ENCODE measurements at regions not wholly inside any gene's neighbourhood (a gene's known extent, or its start where the extent isn't known, plus 50 kb on each side); places are given as distances from the start of the nearest gene placed in this dataset.
"Not testable (repeated sequence)": the region's sequence is repeated elsewhere in the genome, so short reads cannot be mapped to it uniquely, and the experiment has no call there.

- no peak for DNase-seq (ENCODE audit: low spot score)
These were observed 440.4 kb upstream of the PRR20A start for GRCh38 chr13:56700324-56700723.

- DNase-seq (ENCODE audit: low spot score), result no peak
These were observed 434.2 kb upstream of the PRR20A start for GRCh38 chr13:56706485-56706884.

GRCh38 chr13:56713656-56714055 is 427.1 kb upstream of the PRR20A start:
- no peak for DNase-seq (ENCODE audit: low spot score)

- no peak for DNase-seq (ENCODE audit: low spot score)
These were observed 421.9 kb upstream of the PRR20A start for GRCh38 chr13:56718791-56719190.

- DNase-seq (ENCODE audit: low spot score), result no peak
These were observed 419.9 kb upstream of the PRR20A start for GRCh38 chr13:56720841-56721240.

- DNase-seq (ENCODE audit: low spot score), result no peak
These were observed 405.2 kb upstream of the PRR20A start for GRCh38 chr13:56735537-56735942.

- no peak for DNase-seq (ENCODE audit: low spot score)
These were observed 403.8 kb upstream of the PRR20A start for GRCh38 chr13:56736966-56737365.

- DNase-seq (ENCODE audit: low spot score), result no peak
These were observed 388.1 kb upstream of the PRR20A start for GRCh38 chr13:56752636-56753035.

- DNase-seq (ENCODE audit: low spot score), result no peak
These were observed 385.4 kb upstream of the PRR20A start for GRCh38 chr13:56755181-56755935.

GRCh38 chr13:56763333-56763732 is 377.4 kb upstream of the PRR20A start:
- not testable (repeated sequence) for DNase-seq (ENCODE audit: low spot score)

GRCh38 chr13:56773148-56773547 is 367.6 kb upstream of the PRR20A start:
- DNase-seq (ENCODE audit: low spot score), result no peak

GRCh38 chr13:56789527-56789926 is 351.2 kb upstream of the PRR20A start:
- no peak for DNase-seq (ENCODE audit: low spot score)

- no peak for DNase-seq (ENCODE audit: low spot score)
These were observed 303.6 kb upstream of the PRR20A start for GRCh38 chr13:56837161-56837560.

- DNase-seq (ENCODE audit: low spot score), result peak; percentile 4
These were observed 289.9 kb upstream of the PRR20A start for GRCh38 chr13:56850852-56851251.

- DNase-seq (ENCODE audit: low spot score), result no peak
These were observed 279.2 kb upstream of the PRR20A start for GRCh38 chr13:56861476-56861875.

- no peak for DNase-seq (ENCODE audit: low spot score)
These were observed 276.3 kb upstream of the PRR20A start for GRCh38 chr13:56864451-56864850.

- no peak for DNase-seq (ENCODE audit: low spot score)
These were observed 275.3 kb upstream of the PRR20A start for GRCh38 chr13:56865416-56865815.

GRCh38 chr13:56869671-56870070 is 271.0 kb upstream of the PRR20A start:
- DNase-seq (ENCODE audit: low spot score), result no peak

GRCh38 chr13:56886398-56886797 is 254.3 kb upstream of the PRR20A start:
- no peak for DNase-seq (ENCODE audit: low spot score)

- DNase-seq (ENCODE audit: low spot score), result no peak
These were observed 252.3 kb upstream of the PRR20A start for GRCh38 chr13:56888455-56888854.

GRCh38 chr13:56893843-56894242 is 246.9 kb upstream of the PRR20A start:
- no peak for DNase-seq (ENCODE audit: low spot score)

GRCh38 chr13:56900549-56901279 is 240.0 kb upstream of the PRR20A start:
- no peak for DNase-seq (ENCODE audit: low spot score)

GRCh38 chr13:56902276-56902675 is 238.4 kb upstream of the PRR20A start:
- no peak for DNase-seq (ENCODE audit: low spot score)
